ENCODE measurements at regions not wholly inside any gene's neighbourhood (a gene's known extent, or its start where the extent isn't known, plus 50 kb on each side); places are given as distances from the start of the nearest gene placed in this dataset.

- intact Hi-C loops (cut with micrococcal nuclease): loop anchor here (5.0 kb wide), 2 partner anchors 44 to 129 kb away; no protein-coding TSS in a partner anchor
- DNase-seq (no peak), ATAC-seq (peak; percentile 86)
These were observed 70.6 kb upstream of the DST start for GRCh38 chr6:56713254-56713672.

GRCh38 chr6:56710967-56711366, 68.3 kb upstream of the DST start:
- ATAC-seq (no peak), DNase-seq (no peak)
- intact Hi-C loops (cut with micrococcal nuclease): loop anchor here (5.0 kb wide), 2 partner anchors 46 to 131 kb away; no protein-coding TSS in a partner anchor

GRCh38 chr6:56709650-56710049, 67.0 kb upstream of the DST start:
- DNase-seq: no peak
- no peak for ATAC-seq
- intact Hi-C loops (cut with micrococcal nuclease): loop anchor here (5.0 kb wide), 2 partner anchors 48 to 133 kb away; no protein-coding TSS in a partner anchor

- intact Hi-C loops (cut with micrococcal nuclease): no loop called here
- ATAC-seq: peak; percentile 34
These were observed 66.3 kb upstream of the DST start for GRCh38 chr6:56708810-56709597.

GRCh38 chr6:56706981-56707726, 64.5 kb upstream of the DST start:
- peak; percentile 45 for ATAC-seq
- DNase-seq: no peak
- intact Hi-C loops (cut with micrococcal nuclease): no loop called here

More at GRCh38 chr6:56708810-56709597, 66.3 kb upstream of the DST start:
- no peak for DNase-seq

- DNase-seq (no peak), ATAC-seq (peak; percentile 66)
- intact Hi-C loops (cut with micrococcal nuclease): loop anchor here (5.0 kb wide), 1 partner anchor 62 kb away; no protein-coding TSS in a partner anchor
These were observed 56.5 kb upstream of the DST start for GRCh38 chr6:56699066-56699654.

- DNase-seq (no peak), ATAC-seq (no peak)
- intact Hi-C loops (cut with micrococcal nuclease): loop anchor here (5.0 kb wide), 1 partner anchor 58 kb away; no protein-coding TSS in a partner anchor
These were observed 53.0 kb upstream of the DST start for GRCh38 chr6:56695702-56696101.

- no peak for DNase-seq
- intact Hi-C loops (cut with micrococcal nuclease): no loop called here
- ATAC-seq: no peak
These were observed 51.3 kb upstream of the DST start for GRCh38 chr6:56694002-56694401.

GRCh38 chr6:56693246-56693607, 50.5 kb upstream of the DST start:
- ATAC-seq: peak; percentile 87
- intact Hi-C loops (cut with micrococcal nuclease): no loop called here
- peak; percentile 97 for DNase-seq

- DNase-seq (no peak), ATAC-seq (peak; percentile 70)
- intact Hi-C loops (cut with micrococcal nuclease): no loop called here
These were observed 50.0 kb upstream of the DST start for GRCh38 chr6:56692523-56693245.

All from left ventricle myocardium superior (tissue), 1 donor.